Transverse colon (tissue), 4 donors: ENCODE measurements at regions not wholly inside any gene's neighbourhood (a gene's known extent, or its start where the extent isn't known, plus 50 kb on each side); places are given as distances from the start of the nearest gene placed in this dataset.

Experiments
- DNase-seq: peaks from one replicate; pipeline ENCODE4 v3.0.0-alpha.2; 2019
- H3K27ac ChIP-seq, 4 donors: fragments of 200-600 bp; sonication (generic); 2 replicates each; pipeline ENCODE4 v1.5.1; 2016 to 2018; ENCODE audit warnings: inconsistent platforms in 4 of 4
- H3K27me3 ChIP-seq: fragments of 200-600 bp; sonication (generic); 2 replicates; pipeline ENCODE4 v1.5.1; 2017; ENCODE audit warnings: inconsistent platforms
- H3K36me3 ChIP-seq, 4 donors: fragments of 200-600 bp; sonication (generic); 2 replicates each; pipeline ENCODE4 v1.5.1; 2017 to 2019; ENCODE audit warnings: inconsistent platforms in 4 of 4
- H3K4me1 ChIP-seq, 4 donors: fragments of 200-600 bp; sonication (generic); 2 replicates each; pipeline ENCODE4 v1.5.1; 2017 to 2020; ENCODE audit warnings: inconsistent platforms in 4 of 4
- H3K4me3 ChIP-seq, 4 donors: fragments of 200-600 bp; sonication (generic); 1 replicate in 1 of 4; 2 replicates in 3 of 4; pipeline versions ENCODE4 v1.5.1 to v1.6.1; 2017 to 2019; ENCODE audit warnings: inconsistent platforms in 4 of 4
- H3K9me3 ChIP-seq, 2 donors: fragments of 200-600 bp; sonication (generic); 2 replicates each; pipeline ENCODE4 v1.5.1; 2017 to 2019; ENCODE audit warnings: inconsistent platforms in 2 of 2
- CTCF ChIP-seq, 5 experiments: fragments of 200-600 bp in 3 of 5; fragments of 450-650 bp in 2 of 5; sonication (generic) in 3 of 5; IDR thresholded peaks; 1 replicate in 2 of 5; 2 replicates in 3 of 5; pipeline ENCODE4 v1.5.1; 2016 to 2017; ENCODE audit warnings: antibody characterized with exemption in 5 of 5, inconsistent platforms in 3 of 5, mild to moderate bottlenecking in 2 of 5, moderate library complexity in 1 of 5
- EP300 ChIP-seq: sonication (generic); formaldehyde crosslinking; IDR thresholded peaks from one replicate; pipeline ENCODE4 v1.6.1; 2017; ENCODE audit warnings: antibody characterized with exemption, low read depth
- POLR2A ChIP-seq: fragments of 450-650 bp; IDR thresholded peaks from one replicate; pipeline ENCODE4 v1.6.1; 2016; ENCODE audit warnings: antibody characterized with exemption, mild to moderate bottlenecking, moderate library complexity
- POLR2AphosphoS5 ChIP-seq, 3 donors: sonication (generic); formaldehyde crosslinking; IDR thresholded peaks; one replicate each; pipeline ENCODE4 v1.6.1; 2016; ENCODE audit warnings: antibody characterized with exemption in 3 of 3
- WGBS, 2 donors: methylation state at CpG; one replicate each; pipeline ENCODE4 v1.1.5; 2018; ENCODE audit warnings: low coverage in 1 of 2; 5-methylcytosine and 5-hydroxymethylcytosine counted together
- in situ Hi-C, 4 donors: fragments of 200-750 bp; cut with MboI; loops; one replicate each; pipeline versions ENCODE4 v1.15.0 to v1.15.1; 2017; ENCODE audit warnings: low sequenced_read_pairs in 3 of 4, low pct_ligation_motif_present in 1 of 4, low pct_unique_long_range_greater_than_20kb in 1 of 4
- intact Hi-C: fragments of 100-400 bp; cut with DNase I; formaldehyde crosslinking; loops from one replicate; pipeline ENCODE4 v1.15.1; 2023; ENCODE audit warnings: low total_unique reads

- Histone ChIP-seq H3K4me1 (no peaks in the 10 kb centered on the region), H3K36me3 (no peaks in the 10 kb centered on the region), H3K9me3 (no peaks in the 10 kb centered on the region), H3K4me3 (no peak overlapping the region), H3K27me3 (no peaks in the 10 kb centered on the region), H3K27ac (no peak overlapping the region)
- in situ Hi-C loops (loop anchor here in 1 of 4 donors (25.0 kb wide), 1 partner anchor 342 kb away; no protein-coding TSS in a partner anchor), intact Hi-C loops (no loop called here)
- TF ChIP-seq CTCF (IDR thresholded peaks at IDR 0.05) = no peak
- 73 to 79% methylated on average over 2 of the region's 2 CpGs for WGBS, 2 donors
- no peak for DNase-seq
Measured at GRCh38 chr1:81420760-81421159, 380.0 kb upstream of the ADGRL2 start.

DNA sequence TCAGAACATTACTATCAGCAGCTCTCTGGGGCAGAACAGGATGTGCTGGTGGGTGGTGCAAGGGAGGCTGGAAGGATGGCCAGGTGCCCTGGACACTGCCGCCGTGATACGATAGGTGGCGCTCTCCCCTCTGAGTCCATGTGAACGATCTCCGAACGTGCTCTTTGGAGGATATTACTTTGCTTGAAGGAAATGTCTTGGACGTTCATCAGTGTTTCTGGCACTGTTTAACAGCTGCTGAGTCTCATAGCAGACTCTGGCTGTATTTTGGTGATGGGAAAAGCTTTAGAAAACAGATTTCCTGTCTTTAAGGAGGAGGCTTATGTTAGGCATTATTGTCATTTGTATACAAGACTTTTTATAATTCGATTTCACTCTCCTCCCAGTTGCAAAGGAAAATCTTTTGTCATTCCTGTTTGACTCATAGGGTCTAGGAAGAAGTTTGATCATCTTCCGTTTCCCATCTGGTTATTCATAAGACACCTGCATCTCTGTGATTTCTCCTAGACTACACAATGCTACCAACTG is 386.2 kb upstream of the ADGRL2 start:
- Histone ChIP-seq H3K27ac (no peak overlapping the region), H3K4me3 (no peak overlapping the region), H3K9me3 (no peaks in the 10 kb centered on the region), H3K36me3 (no peaks in the 10 kb centered on the region), H3K4me1 (peaks cover 0 to 5% (median 2%) of the 10 kb centered on the region in 4 donors), H3K27me3 (no peaks in the 10 kb centered on the region)
- intact Hi-C loops = no loop called here
- in situ Hi-C loops = loop anchor here in 1 of 4 donors (25.0 kb wide), 1 partner anchor 348 kb away; no protein-coding TSS in a partner anchor
- peak; percentile 74 to 89 (median 85) for TF ChIP-seq CTCF (IDR thresholded peaks at IDR 0.05)
- peak in 1 of 3 donors; percentile 32 for TF ChIP-seq POLR2AphosphoS5 (IDR thresholded peaks at IDR 0.05)
- TF ChIP-seq EP300 = no peak
- DNase-seq = peak; percentile 85
- WGBS, 2 donors = 13 to 49% methylated on average over 2 to 10 of the region's 10 CpGs

- no peaks in the 10 kb centered on the region for H3K36me3 ChIP-seq
- H3K27ac ChIP-seq = no peak overlapping the region
- in situ Hi-C loops = loop anchor here in 1 of 4 donors (25.0 kb wide), 1 partner anchor 349 kb away; no protein-coding TSS in a partner anchor
- TF ChIP-seq POLR2A (no peak), CTCF (IDR thresholded peaks at IDR 0.05) (no peak), POLR2AphosphoS5 (IDR thresholded peaks at IDR 0.05) (no peak), EP300 (no peak)
- no peak overlapping the region for H3K4me3 ChIP-seq
- H3K4me1 ChIP-seq = peaks cover 0 to 5% (median 2%) of the 10 kb centered on the region in 4 donors
- DNase-seq = no peak
- WGBS, 2 donors = 29 to 67% methylated on average over 1 to 4 of the region's 4 CpGs
- no peaks in the 10 kb centered on the region for H3K9me3 ChIP-seq
- H3K27me3 ChIP-seq = no peaks in the 10 kb centered on the region
- intact Hi-C loops = no loop called here
Measured at GRCh38 chr1:81412954-81413353, 387.8 kb upstream of the ADGRL2 start.

DNA sequence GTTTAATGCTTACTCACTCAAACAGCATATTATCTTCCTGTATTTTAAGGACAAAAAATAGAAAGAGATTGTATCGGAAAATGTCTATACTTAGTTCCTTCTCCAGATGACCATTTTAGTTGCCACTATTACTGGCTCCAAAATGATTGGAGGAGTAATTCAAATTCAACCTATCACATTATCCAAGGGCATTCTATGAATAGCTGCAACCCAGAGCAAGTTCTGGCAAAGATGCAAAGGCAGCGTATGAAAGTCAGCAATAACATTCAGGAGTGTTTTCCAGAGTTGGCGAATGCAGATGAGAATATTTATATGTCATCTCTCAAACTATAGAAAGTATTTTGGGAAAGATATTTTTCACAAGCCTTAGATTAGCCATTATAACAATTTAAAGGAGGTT is 389.8 kb upstream of the ADGRL2 start:
- in situ Hi-C loops (loop anchor here in 1 of 4 donors (25.0 kb wide), 1 partner anchor 351 kb away; no protein-coding TSS in a partner anchor), intact Hi-C loops (no loop called here)
- H3K9me3 ChIP-seq = no peaks in the 10 kb centered on the region
- no peaks in the 10 kb centered on the region for H3K36me3 ChIP-seq
- 57 to 79% methylated on average over 3 of the region's 3 CpGs for WGBS, 2 donors
- H3K27ac ChIP-seq = no peak overlapping the region
- H3K27me3 ChIP-seq = no peaks in the 10 kb centered on the region
- no peak for DNase-seq
- peaks cover 0 to 14% (median 2%) of the 10 kb centered on the region in 4 donors for H3K4me1 ChIP-seq
- no peak for TF ChIP-seq POLR2AphosphoS5 (IDR thresholded peaks at IDR 0.05)
- no peak overlapping the region for H3K4me3 ChIP-seq

GRCh38 chr1:81410351-81410750 is 390.4 kb upstream of the ADGRL2 start:
- intact Hi-C loops = no loop called here
- WGBS, 2 donors = 52 to 80% methylated on average over 1 of the region's 1 CpG
- in situ Hi-C loops = loop anchor here in 1 of 4 donors (25.0 kb wide), 1 partner anchor 352 kb away; no protein-coding TSS in a partner anchor
- Histone ChIP-seq H3K27me3 (no peaks in the 10 kb centered on the region), H3K9me3 (no peaks in the 10 kb centered on the region), H3K4me3 (no peak overlapping the region), H3K4me1 (peaks cover 0 to 14% (median 2%) of the 10 kb centered on the region in 4 donors), H3K36me3 (no peaks in the 10 kb centered on the region), H3K27ac (no peak overlapping the region)
- DNase-seq = no peak
- TF ChIP-seq EP300 = no peak
- TF ChIP-seq POLR2AphosphoS5 (IDR thresholded peaks at IDR 0.05) = no peak
- no peak for TF ChIP-seq POLR2A
- no peak for TF ChIP-seq CTCF (IDR thresholded peaks at IDR 0.05)
